ENCODE measurements at regions not wholly inside any gene's neighbourhood (a gene's known extent, or its start where the extent isn't known, plus 50 kb on each side); places are given as distances from the start of the nearest gene placed in this dataset.
"Not testable (repeated sequence)": the region's sequence is repeated elsewhere in the genome, so short reads cannot be mapped to it uniquely, and the experiment has no call there.

DNA sequence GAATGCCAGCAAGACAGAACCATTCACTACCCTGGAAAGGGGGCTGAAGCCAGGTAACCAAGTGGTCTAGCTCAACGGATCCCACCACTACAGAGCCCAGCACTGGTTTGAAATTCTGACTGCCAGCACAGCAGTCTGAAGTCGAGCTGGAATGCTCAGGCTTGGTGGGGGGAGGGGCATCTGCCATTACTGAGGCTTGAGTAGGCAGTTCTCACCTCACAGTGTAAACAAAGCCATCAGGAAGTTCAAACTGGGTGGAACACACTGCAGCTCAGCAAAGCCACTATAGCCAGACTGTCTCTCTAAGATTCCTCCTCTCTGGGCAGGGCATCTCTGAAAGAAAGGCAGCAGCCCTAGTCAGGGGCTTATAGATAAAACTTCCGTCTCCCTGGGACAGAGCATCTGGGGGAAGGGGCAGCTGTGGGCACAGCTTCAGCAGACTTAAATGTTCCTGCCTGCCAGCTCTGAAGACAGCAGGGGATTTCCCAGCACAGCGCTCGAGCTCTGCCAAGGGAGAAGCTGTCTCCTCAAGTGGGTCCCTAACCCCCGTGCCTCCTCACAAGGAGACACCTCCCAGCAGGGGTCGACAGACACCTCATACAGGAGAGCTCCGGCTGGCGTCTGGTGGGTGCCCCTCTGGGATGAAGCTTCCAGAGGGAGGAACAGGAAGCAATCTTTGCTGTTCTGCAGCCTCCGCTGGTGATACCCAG lies 188.1 kb upstream of the EDNRA start:
- TF ChIP-seq, protein P1, sequence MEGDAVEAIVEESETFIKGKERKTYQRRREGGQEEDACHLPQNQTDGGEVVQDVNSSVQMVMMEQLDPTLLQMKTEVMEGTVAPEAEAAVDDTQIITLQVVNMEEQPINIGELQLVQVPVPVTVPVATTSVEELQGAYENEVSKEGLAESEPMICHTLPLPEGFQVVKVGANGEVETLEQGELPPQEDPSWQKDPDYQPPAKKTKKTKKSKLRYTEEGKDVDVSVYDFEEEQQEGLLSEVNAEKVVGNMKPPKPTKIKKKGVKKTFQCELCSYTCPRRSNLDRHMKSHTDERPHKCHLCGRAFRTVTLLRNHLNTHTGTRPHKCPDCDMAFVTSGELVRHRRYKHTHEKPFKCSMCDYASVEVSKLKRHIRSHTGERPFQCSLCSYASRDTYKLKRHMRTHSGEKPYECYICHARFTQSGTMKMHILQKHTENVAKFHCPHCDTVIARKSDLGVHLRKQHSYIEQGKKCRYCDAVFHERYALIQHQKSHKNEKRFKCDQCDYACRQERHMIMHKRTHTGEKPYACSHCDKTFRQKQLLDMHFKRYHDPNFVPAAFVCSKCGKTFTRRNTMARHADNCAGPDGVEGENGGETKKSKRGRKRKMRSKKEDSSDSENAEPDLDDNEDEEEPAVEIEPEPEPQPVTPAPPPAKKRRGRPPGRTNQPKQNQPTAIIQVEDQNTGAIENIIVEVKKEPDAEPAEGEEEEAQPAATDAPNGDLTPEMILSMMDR (IDR thresholded peaks at IDR 0.05): not testable (repeated sequence)
- not testable (repeated sequence) for TF ChIP-seq POLR2A (IDR thresholded peaks at IDR 0.05)
